Kidney epithelial cell (primary cell): ENCODE measurements at regions not wholly inside any gene's neighbourhood (a gene's known extent, or its start where the extent isn't known, plus 50 kb on each side); places are given as distances from the start of the nearest gene placed in this dataset.

Experiments
- DNase-seq: peaks from one replicate; pipeline ENCODE4 v3.0.0-alpha.2; 2010; ENCODE audit warnings: low read depth
- H3K27me3 ChIP-seq: 2 replicates; pipeline ENCODE4 v1.6.0; 2011; ENCODE audit warnings: low read length; ENCODE audit not compliant: control insufficient read depth, insufficient read depth
- H3K36me3 ChIP-seq: 2 replicates; pipeline ENCODE4 v1.5.1; 2011; ENCODE audit warnings: low read length; ENCODE audit not compliant: control insufficient read depth, insufficient read depth
- H3K4me3 ChIP-seq: 2 replicates; pipeline ENCODE4 v1.5.1; 2011; ENCODE audit warnings: low read depth, mild to moderate bottlenecking, control low read depth, low read length
- CTCF ChIP-seq: IDR thresholded peaks from 2 replicates; pipeline ENCODE4 v1.5.1; 2011; ENCODE audit warnings: mild to moderate bottlenecking, moderate library complexity, low read length, control low read depth, inconsistent platforms; ENCODE audit not compliant: insufficient read depth, poor library complexity, severe bottlenecking

- TF ChIP-seq CTCF = no peak
- no peaks in the 10 kb centered on the region for H3K27me3 ChIP-seq
- H3K4me3 ChIP-seq = no peak overlapping the region
- no peaks in the 10 kb centered on the region for H3K36me3 ChIP-seq
- DNase-seq = no peak
Observed at GRCh38 chr9:90290716-90291485, 351.7 kb downstream of the DIRAS2 start.

- Histone ChIP-seq H3K27me3 (no peaks in the 10 kb centered on the region), H3K4me3 (no peak overlapping the region), H3K36me3 (no peaks in the 10 kb centered on the region)
- DNase-seq = no peak
- TF ChIP-seq CTCF = no peak
Observed at GRCh38 chr9:90296539-90296938, 346.1 kb downstream of the DIRAS2 start.

GRCh38 chr9:90299968-90300367 is 342.7 kb downstream of the DIRAS2 start:
- no peaks in the 10 kb centered on the region for H3K27me3 ChIP-seq
- H3K4me3 ChIP-seq = no peak overlapping the region
- no peak for TF ChIP-seq CTCF
- DNase-seq = no peak
- H3K36me3 ChIP-seq = no peaks in the 10 kb centered on the region

- Histone ChIP-seq H3K36me3 (no peaks in the 10 kb centered on the region), H3K4me3 (no peak overlapping the region), H3K27me3 (no peaks in the 10 kb centered on the region)
- DNase-seq = no peak
- no peak for TF ChIP-seq CTCF
Observed at GRCh38 chr9:90300611-90301276, 341.9 kb downstream of the DIRAS2 start.

- Histone ChIP-seq H3K36me3 (no peaks in the 10 kb centered on the region), H3K27me3 (no peaks in the 10 kb centered on the region), H3K4me3 (no peak overlapping the region)
- DNase-seq = peak; percentile 97
- TF ChIP-seq CTCF = no peak
Observed at GRCh38 chr9:90301277-90301653, 341.4 kb downstream of the DIRAS2 start.
